Mesodermal cell (in vitro differentiated cells): ENCODE measurements at regions not wholly inside any gene's neighbourhood (a gene's known extent, or its start where the extent isn't known, plus 50 kb on each side); places are given as distances from the start of the nearest gene placed in this dataset.
"Not testable (repeated sequence)": the region's sequence is repeated elsewhere in the genome, so short reads cannot be mapped to it uniquely, and the experiment has no call there.

ENCODE experiments used
- H3K27ac ChIP-seq: 2 replicates; pipeline ENCODE4 v1.7.0; 2013; ENCODE audit warnings: mild to moderate bottlenecking, low read depth, low read length, moderate library complexity; ENCODE audit not compliant: severe bottlenecking
- H3K36me3 ChIP-seq: 2 replicates; pipeline ENCODE4 v1.7.1; 2013; ENCODE audit warnings: mild to moderate bottlenecking, low read length, moderate library complexity; ENCODE audit not compliant: control insufficient read depth, insufficient read depth
- H3K4me1 ChIP-seq: one replicate; pipeline ENCODE4 v1.7.1; 2013; ENCODE audit warnings: mild to moderate bottlenecking, low read length; ENCODE audit not compliant: insufficient read depth, control insufficient read depth, poor library complexity, severe bottlenecking
- H3K4me3 ChIP-seq: 2 replicates; pipeline ENCODE4 v1.7.0; 2013; ENCODE audit warnings: low read length, control low read depth, mild to moderate bottlenecking; ENCODE audit not compliant: insufficient read depth, poor library complexity, severe bottlenecking; ENCODE audit errors: extremely low read depth
- H3K9me3 ChIP-seq: 2 replicates; pipeline ENCODE4 v1.7.1; 2013; ENCODE audit warnings: mild to moderate bottlenecking, low read length, moderate library complexity; ENCODE audit not compliant: control insufficient read depth
- WGBS, 2 experiments: methylation state at CpG; one replicate each; pipeline ENCODE4 v1.1.5; 2013; ENCODE audit warnings: missing lambda C conversion rate in 2 of 2; ENCODE audit not compliant: insufficient coverage in 2 of 2; 5-methylcytosine and 5-hydroxymethylcytosine counted together

GRCh38 chr2:48203668-48204067 is 110.8 kb upstream of the FOXN2 start:
- peaks cover 4% of the 10 kb centered on the region for H3K4me1 ChIP-seq
- no peak overlapping the region for H3K27ac ChIP-seq
- no peaks in the 10 kb centered on the region for H3K36me3 ChIP-seq
- H3K4me3 ChIP-seq: no peak overlapping the region
- no peaks in the 10 kb centered on the region for H3K9me3 ChIP-seq

GRCh38 chr2:48204750-48205136 is 109.7 kb upstream of the FOXN2 start:
- peak overlapping the region; percentile 42 for H3K27ac ChIP-seq
- H3K4me3 ChIP-seq: no peak overlapping the region
- H3K36me3 ChIP-seq: no peaks in the 10 kb centered on the region
- H3K4me1 ChIP-seq: peaks cover 10% of the 10 kb centered on the region
- WGBS, 2 experiments: 100% methylated on average over 2 of the region's 2 CpGs
- H3K9me3 ChIP-seq: no peaks in the 10 kb centered on the region

- H3K36me3 ChIP-seq: no peaks in the 10 kb centered on the region
- no peak overlapping the region for H3K4me3 ChIP-seq
- H3K4me1 ChIP-seq: peaks cover 10% of the 10 kb centered on the region
- no peaks in the 10 kb centered on the region for H3K9me3 ChIP-seq
- peak overlapping the region; percentile 55 for H3K27ac ChIP-seq
- WGBS, 2 experiments: 81 to 89% methylated on average over 4 to 6 of the region's 7 CpGs
These were observed 109.2 kb upstream of the FOXN2 start for GRCh38 chr2:48205137-48205798.

- 87 to 100% methylated on average over 4 of the region's 13 CpGs for WGBS, 2 experiments
- H3K36me3 ChIP-seq, H3K9me3 ChIP-seq, H3K4me3 ChIP-seq: not testable (repeated sequence)
- peak overlapping the region; percentile 55 for H3K27ac ChIP-seq
- peaks cover 10% of the 10 kb centered on the region for H3K4me1 ChIP-seq
These were observed 108.3 kb upstream of the FOXN2 start for GRCh38 chr2:48206056-48206656.

GRCh38 chr2:48207201-48207641 is 107.3 kb upstream of the FOXN2 start:
- Histone ChIP-seq H3K36me3 (no peaks in the 10 kb centered on the region), H3K4me1 (peaks cover 10% of the 10 kb centered on the region), H3K4me3 (no peak overlapping the region), H3K27ac (no peak overlapping the region), H3K9me3 (no peaks in the 10 kb centered on the region)
- 51 to 56% methylated on average over 3 of the region's 5 CpGs for WGBS, 2 experiments

- no CpG with 5 or more reads among the region's 3 CpGs for WGBS, 2 experiments
- Histone ChIP-seq H3K9me3 (no peaks in the 10 kb centered on the region), H3K27ac (no peak overlapping the region), H3K4me3 (no peak overlapping the region), H3K36me3 (no peaks in the 10 kb centered on the region), H3K4me1 (peaks cover 10% of the 10 kb centered on the region)
These were observed 106.6 kb upstream of the FOXN2 start for GRCh38 chr2:48207851-48208250.

GRCh38 chr2:48209214-48209885 is 105.1 kb upstream of the FOXN2 start:
- Histone ChIP-seq H3K36me3 (no peaks in the 10 kb centered on the region), H3K4me1 (peaks cover 10% of the 10 kb centered on the region), H3K9me3 (no peaks in the 10 kb centered on the region), H3K27ac (no peak overlapping the region), H3K4me3 (no peak overlapping the region)

- H3K27ac ChIP-seq: no peak overlapping the region
- no peak overlapping the region for H3K4me3 ChIP-seq
- H3K4me1 ChIP-seq: peaks cover 10% of the 10 kb centered on the region
- no peaks in the 10 kb centered on the region for H3K36me3 ChIP-seq
- 92 to 95% methylated on average over 2 of the region's 2 CpGs for WGBS, 2 experiments
- no peaks in the 10 kb centered on the region for H3K9me3 ChIP-seq
These were observed 104.3 kb upstream of the FOXN2 start for GRCh38 chr2:48210189-48210588.

GRCh38 chr2:48213646-48214045 is 100.8 kb upstream of the FOXN2 start:
- Histone ChIP-seq H3K4me1 (peaks cover 6% of the 10 kb centered on the region), H3K9me3 (no peaks in the 10 kb centered on the region), H3K27ac (no peak overlapping the region), H3K4me3 (no peak overlapping the region), H3K36me3 (no peaks in the 10 kb centered on the region)
- WGBS, 2 experiments: 100% methylated on average over 1 of the region's 3 CpGs; no CpG with 5 or more reads in 1 of the 2 experiments

GRCh38 chr2:48218169-48218568 is 96.3 kb upstream of the FOXN2 start:
- no peaks in the 10 kb centered on the region for H3K9me3 ChIP-seq
- no CpG with 5 or more reads among the region's 2 CpGs for WGBS, 2 experiments
- no peaks in the 10 kb centered on the region for H3K36me3 ChIP-seq
- H3K4me3 ChIP-seq: no peak overlapping the region
- no peaks in the 10 kb centered on the region for H3K4me1 ChIP-seq
- H3K27ac ChIP-seq: no peak overlapping the region

- no peaks in the 10 kb centered on the region for H3K36me3 ChIP-seq
- H3K4me1 ChIP-seq: no peaks in the 10 kb centered on the region
- no peak overlapping the region for H3K27ac ChIP-seq
- no peaks in the 10 kb centered on the region for H3K9me3 ChIP-seq
- no peak overlapping the region for H3K4me3 ChIP-seq
- WGBS, 2 experiments: 66 to 83% methylated on average over 2 to 3 of the region's 3 CpGs
These were observed 95.3 kb upstream of the FOXN2 start for GRCh38 chr2:48219234-48219554.
